ENCODE measurements at regions not wholly inside any gene's neighbourhood (a gene's known extent, or its start where the extent isn't known, plus 50 kb on each side); places are given as distances from the start of the nearest gene placed in this dataset.

- DNase-seq (ENCODE audit: low read depth): peak; percentile 3
Observed at GRCh38 chr6:87806635-87807034, 104.6 kb upstream of the AKIRIN2 start.

DNA sequence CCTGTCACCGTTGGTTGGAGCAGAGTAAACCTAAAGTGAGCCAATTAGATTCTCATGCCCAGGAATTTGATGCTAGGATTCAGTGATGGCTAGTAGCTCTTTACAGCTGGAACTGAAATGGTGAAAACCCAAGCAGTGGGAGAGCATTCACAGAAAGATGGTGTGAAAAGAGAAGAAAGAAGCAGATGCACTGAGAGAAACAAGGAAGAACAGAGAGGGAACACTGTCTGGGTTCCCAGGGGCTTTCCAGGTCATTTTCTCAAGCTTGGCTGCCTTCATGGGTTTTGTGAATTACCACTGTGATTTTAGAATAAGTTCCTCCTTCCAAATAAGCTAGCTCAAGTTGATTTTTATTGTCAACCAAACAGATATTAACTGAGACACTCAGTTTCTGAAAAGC, 104.1 kb upstream of the AKIRIN2 start:
- no peak for DNase-seq (ENCODE audit: low read depth)

DNA sequence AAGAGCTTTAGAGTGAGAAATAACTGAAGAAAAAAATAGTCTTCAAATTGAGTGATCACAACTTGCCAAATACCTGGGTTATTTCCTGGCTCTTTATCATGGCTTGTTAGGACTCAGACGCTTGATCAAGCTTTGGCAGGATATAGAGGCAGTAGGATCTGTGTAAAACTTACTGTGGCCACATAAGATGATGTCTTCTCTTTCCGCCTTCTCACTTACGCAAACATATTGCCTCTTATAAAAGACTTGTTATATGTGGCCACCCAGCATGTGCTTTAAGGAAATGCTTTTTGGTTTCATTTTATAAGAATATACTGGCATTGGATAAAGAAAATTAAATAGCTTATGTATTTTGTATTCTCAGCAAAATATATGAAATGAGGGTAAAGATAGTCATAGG, 101.8 kb upstream of the AKIRIN2 start:
- no peak for DNase-seq (ENCODE audit: low read depth)

DNA sequence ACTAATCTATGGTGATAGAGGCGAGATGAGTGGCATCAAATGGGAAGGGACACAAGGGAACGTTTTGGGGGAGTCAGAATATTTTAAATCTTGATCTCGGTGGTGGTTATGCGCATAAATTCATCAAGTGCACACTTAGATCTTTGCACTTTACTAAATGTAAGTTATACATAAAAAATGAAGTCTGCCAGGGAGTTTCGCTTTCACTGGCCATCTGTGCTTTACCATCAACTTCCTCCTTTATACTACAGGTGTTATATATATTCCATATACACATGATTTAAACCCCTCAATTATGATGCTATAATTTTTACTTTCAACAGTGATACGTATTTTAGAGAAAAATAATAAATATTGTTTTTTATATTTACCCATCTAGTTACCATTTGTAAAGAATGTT, 97.6 kb upstream of the AKIRIN2 start:
- no peak for DNase-seq (ENCODE audit: low read depth)

- DNase-seq (ENCODE audit: low read depth): no peak
Observed at GRCh38 chr6:87798393-87799278, 96.6 kb upstream of the AKIRIN2 start.

- peak; percentile 5 for DNase-seq (ENCODE audit: low read depth)
Observed at GRCh38 chr6:87794922-87795885, 93.2 kb upstream of the AKIRIN2 start.

DNA sequence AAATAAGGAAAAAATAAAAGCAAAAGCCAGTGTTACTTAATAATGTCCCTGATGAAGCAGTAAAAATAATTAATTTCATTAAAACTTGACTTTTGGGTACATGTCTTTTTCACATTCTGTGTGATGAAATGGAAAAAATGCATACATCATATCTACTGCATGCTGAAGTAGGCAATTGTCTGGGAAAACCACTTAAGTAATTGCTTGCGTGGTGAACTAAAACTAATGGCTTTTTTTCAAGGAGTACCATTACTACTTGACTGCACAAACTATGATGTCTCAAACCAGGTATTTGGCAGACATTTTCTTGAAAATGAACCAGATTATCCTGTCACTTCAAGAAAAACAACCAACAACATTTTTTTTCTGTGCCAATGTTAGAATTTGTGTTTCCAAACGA, 91.3 kb upstream of the AKIRIN2 start:
- no peak for DNase-seq (ENCODE audit: low read depth)

- DNase-seq (ENCODE audit: low read depth): no peak
Observed at GRCh38 chr6:87791982-87792381, 89.9 kb upstream of the AKIRIN2 start.

DNA sequence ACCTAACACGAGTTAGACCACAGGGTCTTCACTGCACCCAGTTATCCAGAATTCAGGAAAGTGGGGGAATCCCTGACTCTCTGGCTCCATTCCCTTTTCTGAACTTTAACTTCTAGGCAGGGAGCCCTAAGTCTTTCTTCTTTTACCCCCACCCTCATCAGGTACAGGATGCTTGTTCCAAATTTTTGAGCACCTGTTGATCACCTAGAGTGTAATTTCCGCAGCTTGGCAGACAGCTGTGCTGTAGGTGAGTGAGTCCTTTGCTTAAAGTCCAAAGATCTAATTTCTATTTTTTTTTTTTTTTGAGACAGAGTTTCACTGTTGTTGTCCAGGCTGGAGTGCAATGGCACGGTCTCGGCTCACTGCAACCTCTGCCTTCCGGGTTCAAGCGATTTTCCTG, 89.5 kb upstream of the AKIRIN2 start:
- DNase-seq (ENCODE audit: low read depth): no peak

DNA sequence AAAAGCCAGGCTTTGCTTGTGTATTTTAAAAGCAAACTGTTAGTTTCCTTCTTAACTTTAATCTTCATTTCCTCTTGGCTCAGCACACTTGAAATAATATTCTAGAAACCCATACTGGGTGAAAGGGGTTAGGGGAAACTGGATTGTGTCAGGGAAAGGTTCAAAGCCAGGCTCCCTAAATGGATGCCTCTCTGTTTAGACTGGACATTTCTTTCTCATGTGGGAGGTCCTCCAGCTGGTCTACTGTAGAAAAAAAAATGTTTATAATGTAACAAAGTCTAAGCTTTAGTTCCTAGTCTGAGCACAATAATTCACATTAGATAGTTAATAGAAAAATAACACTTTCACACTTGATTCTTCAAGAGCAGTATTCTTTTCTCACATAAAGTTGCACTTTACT, 89.0 kb upstream of the AKIRIN2 start:
- DNase-seq (ENCODE audit: low read depth): no peak

- DNase-seq (ENCODE audit: low read depth): no peak
Observed at GRCh38 chr6:87789900-87790290, 87.9 kb upstream of the AKIRIN2 start.

DNA sequence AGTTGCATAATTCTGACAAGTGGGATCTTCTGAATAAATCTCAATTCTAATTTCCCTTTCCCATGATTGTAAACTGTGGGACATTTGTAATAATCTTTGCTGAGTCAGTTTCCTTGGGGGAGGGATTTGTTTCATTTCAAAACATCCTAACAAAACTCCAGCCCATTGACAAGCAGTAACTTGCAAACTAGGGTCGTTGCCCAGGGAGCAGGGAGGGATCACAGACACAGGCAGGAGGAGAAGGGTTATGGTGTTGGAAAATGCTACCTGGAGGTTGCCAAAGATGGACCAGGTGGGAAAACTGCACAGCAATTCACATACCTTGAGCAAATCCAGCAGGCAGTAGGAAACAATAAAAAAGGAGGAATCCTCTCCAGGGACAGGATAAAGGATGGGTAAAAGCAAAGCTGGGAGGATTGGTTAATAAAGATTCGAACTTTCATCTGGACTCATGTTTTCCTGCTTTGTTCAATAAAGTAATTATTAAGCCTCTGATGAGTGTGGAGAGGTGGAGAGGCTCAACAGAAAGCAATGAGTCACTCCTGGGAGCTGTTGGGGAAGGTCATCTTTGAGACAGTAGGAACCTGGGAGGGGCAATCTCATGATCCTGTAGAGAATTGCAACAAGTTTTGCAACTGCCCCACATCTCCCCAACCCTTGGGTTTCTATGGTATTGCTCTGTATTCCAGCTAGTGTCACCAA, 87.3 kb upstream of the AKIRIN2 start:
- DNase-seq (ENCODE audit: low read depth): peak; percentile 44

- DNase-seq (ENCODE audit: low read depth): no peak
Observed at GRCh38 chr6:87788141-87788540, 86.1 kb upstream of the AKIRIN2 start.

GRCh38 chr6:87785229-87785862, 83.3 kb upstream of the AKIRIN2 start:
- no peak for DNase-seq (ENCODE audit: low read depth)

- no peak for DNase-seq (ENCODE audit: low read depth)
Observed at GRCh38 chr6:87784690-87785089, 82.7 kb upstream of the AKIRIN2 start.

- no peak for DNase-seq (ENCODE audit: low read depth)
Observed at GRCh38 chr6:87784051-87784450, 82.0 kb upstream of the AKIRIN2 start.

- no peak for DNase-seq (ENCODE audit: low read depth)
Observed at GRCh38 chr6:87779542-87779941, 77.5 kb upstream of the AKIRIN2 start.

DNA sequence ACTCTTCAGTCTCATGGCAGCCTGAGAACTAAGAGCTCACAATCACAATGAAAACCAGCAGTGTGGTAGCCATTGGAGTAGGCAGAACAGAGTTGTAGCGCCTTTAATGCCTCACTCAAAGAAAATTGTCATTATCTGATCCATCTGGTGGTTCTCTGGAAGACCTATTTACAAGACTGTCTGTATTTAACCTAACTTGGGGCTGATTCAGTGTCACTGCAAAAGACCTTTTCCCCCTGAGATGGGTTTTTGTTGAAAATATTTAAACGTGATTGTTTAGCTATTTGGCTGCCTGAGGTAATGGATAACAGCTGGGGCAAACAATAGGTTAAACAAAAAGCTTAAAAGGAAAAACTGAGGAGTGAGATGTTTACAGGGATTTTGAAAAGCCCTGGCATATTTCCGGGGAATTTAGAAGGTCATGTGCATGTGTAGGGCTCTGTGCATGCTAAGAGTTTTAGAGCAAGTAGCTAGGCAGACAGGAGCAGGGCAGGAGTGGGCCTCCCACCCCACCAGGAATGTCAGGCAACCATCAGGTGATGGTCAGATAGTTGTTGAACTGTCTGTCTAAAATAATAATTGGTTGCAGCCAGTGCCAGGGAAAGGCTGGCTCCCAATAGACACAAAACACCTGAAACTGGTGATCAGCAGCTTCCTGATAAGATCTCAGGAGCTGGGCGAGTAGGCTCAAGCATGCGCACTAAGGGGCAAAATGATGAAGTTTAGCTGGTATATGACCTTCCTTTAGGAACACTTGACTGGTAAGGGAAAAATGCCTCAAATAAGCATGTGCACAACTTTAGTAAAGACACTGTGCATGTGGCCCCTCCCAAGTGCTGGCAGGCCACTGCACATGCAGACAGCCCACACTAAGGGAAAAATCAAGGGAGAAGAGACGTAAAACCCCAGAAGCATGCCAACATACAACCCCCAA, 70.8 kb upstream of the AKIRIN2 start:
- peak; percentile 34 for DNase-seq (ENCODE audit: low read depth)

DNA sequence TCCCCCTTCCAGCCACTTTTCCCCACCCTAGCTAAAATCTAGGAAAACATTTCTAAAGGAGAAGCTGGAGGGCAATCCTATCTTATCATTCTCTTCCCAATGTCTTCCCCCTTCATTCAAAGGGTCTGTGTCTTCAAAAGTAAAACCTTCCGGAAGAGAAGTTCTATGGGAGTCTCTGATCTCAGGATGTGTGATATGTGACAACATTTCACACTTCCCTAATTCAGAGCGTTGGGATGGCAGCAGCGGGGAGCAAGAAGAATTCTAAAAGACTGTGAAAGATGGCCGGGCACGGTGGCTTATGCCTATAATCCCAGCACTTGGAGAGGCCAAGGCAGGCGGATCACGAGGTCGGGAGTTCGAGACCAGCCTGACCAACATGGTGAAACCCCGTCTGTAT, 65.4 kb upstream of the AKIRIN2 start:
- DNase-seq (ENCODE audit: low read depth): no peak

DNA sequence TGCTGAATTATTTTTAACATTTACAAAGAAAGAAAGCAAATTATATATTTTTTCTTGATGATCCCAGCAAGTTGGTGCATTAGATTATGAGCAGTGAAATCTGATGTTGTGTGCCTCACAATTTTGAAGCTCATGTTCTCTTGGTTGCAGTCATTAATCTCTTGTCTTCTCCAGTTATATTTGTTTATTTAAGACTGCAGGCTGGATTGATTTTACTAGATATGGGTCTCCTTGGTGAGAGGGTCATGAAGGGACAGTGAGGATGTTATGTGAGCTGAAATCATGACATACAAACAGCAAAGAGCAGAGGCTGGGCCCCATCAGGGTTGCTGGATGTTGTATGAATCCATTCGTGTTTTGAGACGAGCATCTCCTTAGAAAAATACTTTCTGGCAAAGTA, 64.2 kb upstream of the AKIRIN2 start:
- no peak for DNase-seq (ENCODE audit: low read depth)

DNA sequence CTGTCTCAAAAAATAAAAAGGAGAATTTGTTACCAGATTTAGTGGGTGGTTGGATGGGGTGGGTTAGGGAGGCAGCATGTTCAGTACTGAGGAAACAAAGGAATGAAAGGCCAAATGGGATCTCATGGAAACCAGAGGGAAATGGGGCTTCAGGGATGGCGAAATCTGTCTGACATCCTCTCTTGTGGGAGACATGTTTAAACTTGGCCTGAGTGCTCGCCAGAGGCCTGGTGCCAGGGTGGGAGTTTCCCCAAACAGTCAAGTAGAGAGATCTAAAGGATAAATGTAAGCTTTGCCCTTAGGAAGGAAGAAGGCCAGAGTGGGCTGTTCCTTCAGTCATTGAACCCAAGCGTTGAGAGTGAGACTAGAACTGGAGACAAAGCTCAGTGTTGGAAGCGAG, 61.9 kb upstream of the AKIRIN2 start:
- no peak for DNase-seq (ENCODE audit: low read depth)

All from RPMI7951 (cell line).